HUES6 (cell line): ENCODE measurements at regions not wholly inside any gene's neighbourhood (a gene's known extent, or its start where the extent isn't known, plus 50 kb on each side); places are given as distances from the start of the nearest gene placed in this dataset.

Experiments
- H3K27ac ChIP-seq: 2 replicates; pipeline ENCODE4 v1.7.0; 2013; ENCODE audit warnings: low read depth, mild to moderate bottlenecking, low read length, inconsistent platforms
- H3K27me3 ChIP-seq: 2 replicates; pipeline ENCODE4 v1.6.1; 2013; ENCODE audit warnings: low read length; ENCODE audit not compliant: control insufficient read depth, insufficient read depth
- H3K36me3 ChIP-seq: 2 replicates; pipeline ENCODE4 v1.6.1; 2013; ENCODE audit warnings: low read length; ENCODE audit not compliant: control insufficient read depth, insufficient read depth
- H3K4me1 ChIP-seq: 2 replicates; pipeline ENCODE4 v1.6.1; 2013; ENCODE audit warnings: low read length; ENCODE audit not compliant: control insufficient read depth, insufficient read depth
- H3K4me3 ChIP-seq: 2 replicates; pipeline ENCODE4 v1.5.1; 2013; ENCODE audit warnings: low read depth, low read length
- H3K9ac ChIP-seq: one replicate; pipeline ENCODE4 v1.6.1; 2013; ENCODE audit warnings: mild to moderate bottlenecking, low read length
- H3K9me3 ChIP-seq: 2 replicates; pipeline ENCODE4 v1.6.1; 2013; ENCODE audit warnings: low read depth, low read length; ENCODE audit not compliant: control insufficient read depth, insufficient read depth

DNA sequence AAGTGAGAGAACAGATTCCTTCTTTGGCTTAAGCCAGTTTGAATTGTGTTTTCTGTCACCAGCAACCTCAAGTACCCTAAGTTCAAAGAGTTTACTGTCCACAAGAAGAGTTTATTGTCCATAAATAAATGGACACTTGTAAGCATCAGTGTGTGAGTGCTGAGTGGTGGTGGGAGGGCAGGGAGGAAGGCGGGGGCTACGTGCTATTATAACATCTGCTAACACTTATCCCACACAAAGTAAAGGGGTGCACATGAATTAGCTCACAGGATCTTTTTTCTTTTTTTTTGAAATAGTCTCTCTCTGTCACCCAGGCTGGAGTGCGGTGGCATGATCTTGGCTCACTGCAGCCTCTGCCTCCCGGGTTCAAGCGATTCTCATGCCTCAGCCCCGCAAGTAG is 87.2 kb downstream of the MICALL2 start:
- H3K9ac ChIP-seq: no peak overlapping the region
- H3K27ac ChIP-seq: no peak overlapping the region
- no peaks in the 10 kb centered on the region for H3K9me3 ChIP-seq
- H3K36me3 ChIP-seq: no peaks in the 10 kb centered on the region
- H3K4me3 ChIP-seq: no peak overlapping the region
- peaks cover 46% of the 10 kb centered on the region for H3K27me3 ChIP-seq
- peaks cover 15% of the 10 kb centered on the region for H3K4me1 ChIP-seq

DNA sequence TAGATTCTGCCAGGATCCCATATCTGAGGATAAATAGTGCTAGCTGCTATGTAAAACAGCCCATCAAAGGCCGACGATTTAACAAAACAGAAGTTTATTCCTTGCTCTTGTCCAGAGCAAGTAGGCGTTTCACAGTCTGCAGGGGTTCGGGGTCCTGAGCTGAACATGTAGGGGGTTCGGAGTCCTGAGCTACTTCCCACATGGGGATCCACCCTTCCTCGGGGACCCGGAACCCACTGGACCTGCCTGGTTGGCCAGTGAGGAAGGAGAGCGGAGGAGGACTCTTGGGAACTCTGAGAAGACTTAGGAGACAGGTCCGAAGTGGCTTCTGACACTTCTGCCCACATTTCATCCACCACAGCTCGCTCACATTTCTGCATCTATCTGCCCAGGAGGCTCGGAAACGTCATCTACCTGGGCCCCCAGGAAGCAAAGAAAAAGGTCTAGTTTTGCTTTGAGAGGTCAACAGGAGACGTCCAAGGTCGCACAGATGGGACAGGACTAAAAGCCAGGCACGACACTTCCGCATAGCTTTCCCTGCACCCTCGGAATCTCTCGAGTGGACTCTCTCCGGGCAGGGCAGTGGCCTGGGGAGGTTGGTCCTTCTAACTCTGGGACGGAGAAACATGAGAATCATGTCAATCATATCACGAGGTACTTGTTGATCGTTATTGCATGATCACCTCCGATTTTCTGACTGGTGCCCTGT is 86.4 kb downstream of the MICALL2 start:
- no peaks in the 10 kb centered on the region for H3K36me3 ChIP-seq
- no peaks in the 10 kb centered on the region for H3K9me3 ChIP-seq
- peaks cover 12% of the 10 kb centered on the region for H3K4me1 ChIP-seq
- H3K4me3 ChIP-seq: no peak overlapping the region
- peaks cover 43% of the 10 kb centered on the region for H3K27me3 ChIP-seq
- H3K27ac ChIP-seq: no peak overlapping the region
- H3K9ac ChIP-seq: no peak overlapping the region

DNA sequence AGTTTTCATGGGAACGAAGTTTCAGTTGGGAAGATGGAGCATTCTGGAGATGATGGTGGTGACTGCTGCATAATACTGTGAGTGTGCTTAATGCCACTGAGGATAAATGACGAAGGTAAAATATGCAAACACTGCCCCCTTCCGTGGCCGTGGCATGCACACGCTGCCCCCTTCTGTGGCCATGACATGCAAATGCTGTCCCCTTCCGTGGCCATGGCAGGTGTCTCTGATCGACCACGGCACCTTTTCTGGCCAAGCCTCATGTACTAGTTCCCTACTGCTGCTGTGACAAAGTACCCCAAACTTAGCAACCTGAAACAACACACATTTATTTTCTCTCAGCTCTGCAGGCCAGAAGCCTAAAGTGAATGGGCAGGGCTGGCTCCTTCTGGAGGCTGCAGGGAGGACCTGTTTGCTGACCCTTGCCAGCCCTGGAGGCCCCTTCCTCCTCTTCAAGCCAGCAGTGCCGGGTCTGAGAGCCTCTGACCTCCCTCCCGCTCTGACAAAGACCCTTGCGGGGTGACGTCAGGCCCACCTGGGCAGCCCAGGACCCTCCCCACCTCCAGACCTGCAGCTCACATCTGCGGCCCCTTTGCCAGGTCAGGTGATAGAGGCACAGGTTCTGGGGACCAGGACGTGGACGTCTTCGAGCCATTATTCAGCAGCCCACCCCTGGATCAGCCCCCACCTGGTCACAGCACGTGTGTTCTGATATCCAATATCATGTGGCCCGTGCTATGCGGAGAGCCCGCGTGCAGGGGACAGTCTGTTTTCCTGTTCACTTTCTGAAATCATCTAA is 82.0 kb downstream of the MICALL2 start:
- H3K4me3 ChIP-seq: no peak overlapping the region
- peaks cover 40% of the 10 kb centered on the region for H3K27me3 ChIP-seq
- no peaks in the 10 kb centered on the region for H3K36me3 ChIP-seq
- H3K9me3 ChIP-seq: no peaks in the 10 kb centered on the region
- H3K9ac ChIP-seq: no peak overlapping the region
- no peak overlapping the region for H3K27ac ChIP-seq
- H3K4me1 ChIP-seq: no peaks in the 10 kb centered on the region

DNA sequence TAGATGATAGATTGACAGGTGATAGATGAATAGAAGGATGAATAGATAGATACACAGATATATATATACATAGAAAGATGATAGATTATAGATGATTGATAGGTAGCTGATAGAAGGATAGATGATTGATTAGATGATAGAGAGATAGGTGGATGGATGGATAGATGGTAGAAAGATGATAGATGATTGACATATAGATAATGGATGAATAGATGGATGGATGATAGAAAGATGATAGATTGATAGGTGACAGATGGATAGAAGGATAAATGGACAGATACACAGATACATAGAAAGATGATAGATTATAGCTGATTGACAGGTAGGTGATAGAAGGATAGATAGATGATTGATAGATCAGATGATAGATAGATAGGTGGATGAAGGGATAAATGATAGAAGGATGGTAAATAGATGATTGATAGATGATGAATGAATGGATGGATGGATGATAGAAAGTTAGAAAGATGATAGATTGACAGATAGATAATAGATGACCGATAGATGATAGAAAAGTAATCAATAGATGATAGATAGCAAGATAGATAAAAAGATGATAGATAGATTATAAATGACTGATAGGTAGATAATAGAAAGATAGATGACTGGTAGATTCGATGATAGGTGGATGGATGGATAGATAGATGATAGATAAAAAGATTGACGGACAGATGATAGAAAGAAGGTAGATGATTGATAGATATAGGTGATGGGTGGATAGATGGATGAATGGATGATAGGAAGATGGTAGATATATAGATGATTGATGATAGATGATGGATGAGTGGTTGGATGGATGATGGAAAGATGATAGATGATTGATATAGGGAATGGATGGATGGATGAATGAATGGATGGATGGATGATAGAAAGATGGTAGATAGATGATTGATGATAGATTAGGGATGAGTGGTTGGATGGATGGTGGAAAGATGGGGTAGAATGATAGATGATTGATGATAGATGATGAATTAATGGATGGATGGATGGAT is 80.4 kb downstream of the MICALL2 start:
- Histone ChIP-seq H3K9me3 (no peaks in the 10 kb centered on the region), H3K27ac (no peak overlapping the region), H3K36me3 (no peaks in the 10 kb centered on the region), H3K27me3 (peaks cover 42% of the 10 kb centered on the region), H3K4me3 (no peak overlapping the region), H3K4me1 (no peaks in the 10 kb centered on the region), H3K9ac (no peak overlapping the region)

DNA sequence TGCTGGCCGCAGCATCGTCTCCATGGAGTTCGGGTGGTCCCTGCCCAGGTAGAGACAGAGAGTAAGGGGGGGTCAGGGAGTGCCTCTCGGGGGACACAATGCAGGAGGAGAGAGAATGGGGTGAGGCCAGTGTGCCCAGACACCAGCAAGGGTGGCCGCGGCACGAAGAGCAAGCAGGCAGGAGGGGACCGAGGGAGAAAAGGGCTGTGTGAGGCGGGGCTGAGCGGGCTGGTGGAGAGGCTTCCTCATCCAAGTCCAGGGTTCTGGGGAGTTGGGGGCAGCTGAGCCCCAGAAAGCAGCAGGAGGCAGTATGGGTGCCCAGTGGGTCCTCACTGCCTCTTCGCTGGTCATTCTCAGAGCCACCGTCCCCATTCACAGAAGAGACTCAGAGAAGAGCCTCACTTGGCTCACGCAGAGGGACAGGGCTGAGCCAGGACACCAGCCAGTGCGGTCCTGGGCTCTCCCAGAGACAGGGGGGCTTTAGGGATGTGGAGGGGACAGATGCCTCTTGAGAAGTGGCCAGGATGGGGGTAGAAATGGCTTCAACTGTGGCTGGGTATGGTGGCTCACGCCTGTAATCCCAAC is 78.9 kb downstream of the MICALL2 start:
- Histone ChIP-seq H3K27me3 (peaks cover 51% of the 10 kb centered on the region), H3K27ac (no peak overlapping the region)

DNA sequence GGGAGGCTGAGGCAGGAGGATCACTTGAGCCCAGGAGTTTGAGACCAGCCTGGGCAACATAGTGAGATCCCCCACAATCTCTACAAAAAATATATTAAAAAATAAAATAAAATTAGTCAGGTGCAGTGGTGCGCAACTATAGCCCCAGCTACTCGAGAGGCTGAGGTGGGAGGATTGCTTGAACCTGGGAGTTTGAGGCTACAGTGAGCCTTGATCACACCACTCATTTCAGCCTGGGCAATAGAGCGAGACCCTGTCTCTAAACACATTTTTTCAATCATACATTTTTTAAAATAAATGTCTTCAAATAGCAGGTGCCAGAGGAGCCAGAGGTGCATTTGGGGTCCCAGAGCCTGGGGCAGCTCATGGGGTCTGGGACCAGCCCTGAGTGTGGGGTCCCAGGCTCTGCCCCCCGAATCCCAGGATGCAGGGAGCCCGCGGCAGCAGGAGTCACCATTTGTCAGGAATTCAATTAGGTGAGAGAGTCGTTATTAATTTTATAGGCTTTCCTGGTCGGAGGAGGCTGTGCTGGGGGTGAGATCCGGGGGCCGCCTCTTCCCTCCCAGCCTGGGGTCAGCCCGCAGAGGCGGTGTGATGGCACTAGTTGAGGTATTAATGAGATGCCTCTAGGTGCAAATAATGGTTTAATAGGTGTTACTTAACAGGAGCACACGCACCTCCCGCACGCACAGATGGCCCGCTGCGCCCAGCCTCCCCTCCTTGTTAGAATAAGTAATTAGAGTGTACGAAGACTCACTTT is 78.3 kb downstream of the MICALL2 start:
- H3K4me3 ChIP-seq: no peak overlapping the region
- peaks cover 50% of the 10 kb centered on the region for H3K27me3 ChIP-seq
- H3K9me3 ChIP-seq: no peaks in the 10 kb centered on the region
- H3K4me1 ChIP-seq: no peaks in the 10 kb centered on the region
- H3K36me3 ChIP-seq: no peaks in the 10 kb centered on the region
- no peak overlapping the region for H3K27ac ChIP-seq
- no peak overlapping the region for H3K9ac ChIP-seq

More for the DNA sequence above, 78.9 kb downstream of the MICALL2 start:
- H3K4me3 ChIP-seq: no peak overlapping the region
- no peak overlapping the region for H3K9ac ChIP-seq
- no peaks in the 10 kb centered on the region for H3K4me1 ChIP-seq
- H3K36me3 ChIP-seq: no peaks in the 10 kb centered on the region
- no peaks in the 10 kb centered on the region for H3K9me3 ChIP-seq

DNA sequence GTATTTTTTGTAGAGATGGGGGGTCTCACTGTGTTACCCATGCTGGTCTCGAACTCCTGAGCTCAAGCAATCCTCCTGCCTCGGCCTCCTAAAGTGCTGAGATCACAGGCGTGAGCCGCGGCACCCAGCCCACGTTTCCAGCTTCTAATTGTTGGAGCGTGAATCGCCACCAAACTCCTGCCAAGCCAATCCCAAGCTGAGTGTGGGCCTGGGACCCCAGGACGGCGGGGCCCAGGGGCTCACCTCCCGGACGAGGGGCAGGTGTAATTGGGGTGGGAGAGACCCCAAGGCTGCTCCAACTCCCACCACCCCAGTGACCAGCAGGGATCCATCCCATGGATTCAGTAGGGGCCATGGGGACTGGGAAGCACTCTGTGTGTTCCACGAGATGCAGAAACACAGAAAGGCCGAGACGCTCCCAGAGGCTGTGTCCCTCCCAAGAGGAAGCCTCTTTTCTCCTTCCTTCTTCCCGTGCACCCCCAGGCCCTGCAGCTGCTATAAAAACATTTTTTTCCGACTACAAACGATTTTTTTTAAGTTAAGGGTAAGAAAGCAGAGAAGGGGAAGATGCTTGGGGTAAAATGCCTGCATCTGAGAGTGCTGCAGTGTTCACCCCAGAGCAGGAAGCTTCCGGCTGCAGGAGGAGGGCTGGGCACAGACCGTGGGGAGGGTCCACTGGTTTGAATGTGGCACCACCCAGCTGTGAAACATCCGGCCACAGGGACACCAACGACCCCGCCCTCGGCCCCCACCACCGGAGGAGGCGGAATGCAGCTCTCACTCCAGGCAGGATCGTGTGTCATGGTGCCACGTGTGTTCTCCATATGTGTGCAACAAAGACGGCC is 76.5 kb downstream of the MICALL2 start:
- no peaks in the 10 kb centered on the region for H3K9me3 ChIP-seq
- no peaks in the 10 kb centered on the region for H3K4me1 ChIP-seq
- H3K36me3 ChIP-seq: no peaks in the 10 kb centered on the region
- H3K27ac ChIP-seq: no peak overlapping the region
- H3K4me3 ChIP-seq: no peak overlapping the region
- peaks cover 45% of the 10 kb centered on the region for H3K27me3 ChIP-seq
- H3K9ac ChIP-seq: no peak overlapping the region

DNA sequence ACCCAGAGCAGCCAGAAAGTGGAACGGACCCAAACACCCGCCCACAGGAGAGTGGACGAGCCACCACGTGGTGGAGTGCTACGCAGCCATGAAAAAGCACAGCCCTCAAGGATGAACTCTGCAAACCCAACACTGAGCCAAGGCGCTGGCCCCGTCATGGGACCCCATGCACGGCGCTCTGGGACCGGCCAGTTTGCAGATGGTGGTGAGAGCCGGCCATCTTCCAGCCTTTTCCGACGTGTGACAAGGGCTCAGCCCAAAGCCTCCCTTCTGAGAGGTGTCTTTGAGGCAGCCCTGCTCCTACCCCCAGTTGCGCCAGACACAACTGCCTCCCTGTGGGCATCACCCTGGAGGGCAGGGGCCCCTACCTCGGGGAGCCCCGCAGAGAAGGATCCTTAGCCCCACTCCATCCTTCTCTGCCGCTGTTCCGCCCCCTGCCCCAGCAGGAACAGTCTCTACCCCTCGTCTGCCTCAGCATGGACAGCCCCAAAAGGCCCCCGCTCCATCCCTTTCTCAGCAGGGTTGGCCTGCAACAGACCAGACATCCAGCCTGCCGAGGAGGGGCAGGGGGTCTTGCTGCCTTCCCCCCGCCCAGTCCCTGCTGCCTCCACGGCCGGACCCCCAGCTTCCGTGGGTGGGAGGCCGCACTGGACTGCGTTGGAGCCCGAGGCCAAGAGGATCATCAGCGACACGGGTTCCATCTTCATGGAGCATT is 75.7 kb downstream of the MICALL2 start:
- no peak overlapping the region for H3K27ac ChIP-seq
- peaks cover 49% of the 10 kb centered on the region for H3K27me3 ChIP-seq
- no peaks in the 10 kb centered on the region for H3K36me3 ChIP-seq
- no peak overlapping the region for H3K4me3 ChIP-seq
- H3K4me1 ChIP-seq: no peaks in the 10 kb centered on the region
- H3K9me3 ChIP-seq: no peaks in the 10 kb centered on the region
- no peak overlapping the region for H3K9ac ChIP-seq

DNA sequence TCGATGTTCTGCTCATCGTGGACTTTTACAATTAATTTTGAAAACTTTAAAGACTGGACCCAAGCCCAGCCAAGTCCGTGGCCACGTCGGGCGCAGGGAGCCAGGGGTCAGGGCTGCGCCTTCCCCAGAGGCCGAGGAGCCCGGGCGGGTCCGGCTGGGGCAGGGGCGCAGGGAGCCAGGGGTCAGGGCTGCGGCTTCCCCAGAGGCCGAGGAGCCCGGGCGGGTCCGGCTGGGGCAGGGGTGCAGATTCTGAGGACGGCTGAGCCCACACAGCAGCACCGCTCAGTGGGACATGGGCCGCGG is 75.2 kb downstream of the MICALL2 start:
- H3K27ac ChIP-seq: no peak overlapping the region
- H3K4me3 ChIP-seq: no peak overlapping the region
- H3K36me3 ChIP-seq: no peaks in the 10 kb centered on the region
- H3K27me3 ChIP-seq: peaks cover 49% of the 10 kb centered on the region
- H3K4me1 ChIP-seq: no peaks in the 10 kb centered on the region
- no peaks in the 10 kb centered on the region for H3K9me3 ChIP-seq
- H3K9ac ChIP-seq: no peak overlapping the region
